ENCODE measurements at regions not wholly inside any gene's neighbourhood (a gene's known extent, or its start where the extent isn't known, plus 50 kb on each side); places are given as distances from the start of the nearest gene placed in this dataset.

DNA sequence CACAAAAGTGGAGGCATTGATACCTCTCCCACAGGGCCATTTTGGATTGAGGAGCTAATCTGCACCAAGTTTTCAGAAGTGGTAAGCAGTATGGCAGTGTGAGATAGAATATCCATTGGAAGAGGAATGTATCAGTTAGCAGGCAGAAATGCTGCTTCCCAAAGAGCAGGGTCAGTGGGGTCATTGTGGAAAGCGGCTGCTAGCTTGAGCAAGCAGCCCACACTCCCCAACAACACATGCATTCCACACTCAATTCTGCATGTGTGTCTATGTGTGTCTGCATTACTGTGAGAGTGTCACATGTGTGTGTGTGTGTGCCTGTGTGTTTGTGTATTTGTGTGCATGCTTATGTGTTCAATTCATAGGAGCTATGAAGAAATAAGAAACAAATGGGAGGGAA is 190.9 kb upstream of the FOXA2 start:
- H3K4me3 ChIP-seq (replicated peaks in 1 of 4; ENCODE audit: control extremely low read depth in 1 of 4, insufficient read depth in 1 of 4, low read depth in 3 of 4, low read length in 4 of 4): no peak overlapping the region
- H2AFZ ChIP-seq (ENCODE audit: low read length): no peak overlapping the region
- TF ChIP-seq, protein P1, sequence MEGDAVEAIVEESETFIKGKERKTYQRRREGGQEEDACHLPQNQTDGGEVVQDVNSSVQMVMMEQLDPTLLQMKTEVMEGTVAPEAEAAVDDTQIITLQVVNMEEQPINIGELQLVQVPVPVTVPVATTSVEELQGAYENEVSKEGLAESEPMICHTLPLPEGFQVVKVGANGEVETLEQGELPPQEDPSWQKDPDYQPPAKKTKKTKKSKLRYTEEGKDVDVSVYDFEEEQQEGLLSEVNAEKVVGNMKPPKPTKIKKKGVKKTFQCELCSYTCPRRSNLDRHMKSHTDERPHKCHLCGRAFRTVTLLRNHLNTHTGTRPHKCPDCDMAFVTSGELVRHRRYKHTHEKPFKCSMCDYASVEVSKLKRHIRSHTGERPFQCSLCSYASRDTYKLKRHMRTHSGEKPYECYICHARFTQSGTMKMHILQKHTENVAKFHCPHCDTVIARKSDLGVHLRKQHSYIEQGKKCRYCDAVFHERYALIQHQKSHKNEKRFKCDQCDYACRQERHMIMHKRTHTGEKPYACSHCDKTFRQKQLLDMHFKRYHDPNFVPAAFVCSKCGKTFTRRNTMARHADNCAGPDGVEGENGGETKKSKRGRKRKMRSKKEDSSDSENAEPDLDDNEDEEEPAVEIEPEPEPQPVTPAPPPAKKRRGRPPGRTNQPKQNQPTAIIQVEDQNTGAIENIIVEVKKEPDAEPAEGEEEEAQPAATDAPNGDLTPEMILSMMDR (conservative IDR thresholded peaks at IDR 0.05 in 1 of 2, IDR thresholded peaks at IDR 0.05 in 1 of 2; ENCODE audit: low read depth in 1 of 2, low read length in 2 of 2): no peak
- H3K4me2 ChIP-seq (ENCODE audit: extremely low read depth, insufficient read depth, low read length): no peak overlapping the region
- H3K36me3 ChIP-seq (ENCODE audit: control insufficient read depth, insufficient read depth, low read length): no peaks in the 10 kb centered on the region
- H3K9me3 ChIP-seq (ENCODE audit: control insufficient read depth, insufficient read depth, low read depth, low read length): no peaks in the 10 kb centered on the region
- no peaks in the 10 kb centered on the region for H3K27me3 ChIP-seq (ENCODE audit: control insufficient read depth, insufficient read depth, low read length)
- no peaks in the 10 kb centered on the region for H4K20me1 ChIP-seq (ENCODE audit: control insufficient read depth, extremely low read depth, insufficient read depth, low read length)
- no peak overlapping the region for H3K9ac ChIP-seq (ENCODE audit: insufficient read depth, low read length)
- no peaks in the 10 kb centered on the region for H3K4me1 ChIP-seq (ENCODE audit: control insufficient read depth, extremely low read depth, insufficient read depth, low read length)
- DNase-seq (ENCODE audit: low read depth in 2 of 2): peak in 1 of 2 donors; percentile 3
- H3K79me2 ChIP-seq (ENCODE audit: control insufficient read depth, insufficient read depth, low read length): no peaks in the 10 kb centered on the region
- H3K27ac ChIP-seq (ENCODE audit: insufficient read depth, low read length): no peak overlapping the region

DNA sequence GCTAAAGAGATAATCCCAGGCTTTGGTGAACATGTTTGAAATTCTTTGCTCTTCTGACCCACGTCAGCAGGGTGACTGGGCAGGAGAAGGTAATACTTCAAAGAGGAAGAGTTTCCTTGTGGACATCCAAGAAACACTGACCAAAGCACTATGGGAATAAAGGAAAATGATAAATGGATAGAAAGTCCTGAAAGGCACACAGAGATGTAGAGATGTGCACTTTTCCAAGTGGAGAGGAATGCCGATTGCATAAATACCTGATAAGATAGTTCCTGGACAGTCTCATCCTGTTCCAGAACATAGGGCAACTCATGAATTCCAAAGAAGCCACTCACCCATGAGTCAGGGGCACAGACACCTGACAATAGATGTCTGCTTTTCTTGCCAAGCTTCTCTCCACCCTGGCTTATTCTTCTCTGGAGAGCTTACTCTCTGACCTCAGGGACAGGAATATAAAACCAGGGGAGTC is 191.3 kb upstream of the FOXA2 start:
- DNase-seq (ENCODE audit: low read depth in 2 of 2): peak; percentile 29 to 53
- Histone ChIP-seq H3K4me1 (ENCODE audit: control insufficient read depth, extremely low read depth, insufficient read depth, low read length) (no peaks in the 10 kb centered on the region), H2AFZ (ENCODE audit: low read length) (no peak overlapping the region), H3K4me2 (ENCODE audit: extremely low read depth, insufficient read depth, low read length) (no peak overlapping the region), H3K9ac (ENCODE audit: insufficient read depth, low read length) (no peak overlapping the region), H4K20me1 (ENCODE audit: control insufficient read depth, extremely low read depth, insufficient read depth, low read length) (no peaks in the 10 kb centered on the region), H3K4me3 (replicated peaks in 1 of 4; ENCODE audit: control extremely low read depth in 1 of 4, insufficient read depth in 1 of 4, low read depth in 3 of 4, low read length in 4 of 4) (no peak overlapping the region), H3K79me2 (ENCODE audit: control insufficient read depth, insufficient read depth, low read length) (no peaks in the 10 kb centered on the region), H3K9me3 (ENCODE audit: control insufficient read depth, insufficient read depth, low read depth, low read length) (no peaks in the 10 kb centered on the region), H3K27me3 (ENCODE audit: control insufficient read depth, insufficient read depth, low read length) (no peaks in the 10 kb centered on the region), H3K36me3 (ENCODE audit: control insufficient read depth, insufficient read depth, low read length) (no peaks in the 10 kb centered on the region), H3K27ac (ENCODE audit: insufficient read depth, low read length) (no peak overlapping the region)
- TF ChIP-seq, protein P1 (conservative IDR thresholded peaks at IDR 0.05 in 1 of 2, IDR thresholded peaks at IDR 0.05 in 1 of 2; ENCODE audit: low read depth in 1 of 2, low read length in 2 of 2): no peak
- no peak for TF ChIP-seq EZH2 (IDR thresholded peaks at IDR 0.05; ENCODE audit: low read length, missing control alignments)

DNA sequence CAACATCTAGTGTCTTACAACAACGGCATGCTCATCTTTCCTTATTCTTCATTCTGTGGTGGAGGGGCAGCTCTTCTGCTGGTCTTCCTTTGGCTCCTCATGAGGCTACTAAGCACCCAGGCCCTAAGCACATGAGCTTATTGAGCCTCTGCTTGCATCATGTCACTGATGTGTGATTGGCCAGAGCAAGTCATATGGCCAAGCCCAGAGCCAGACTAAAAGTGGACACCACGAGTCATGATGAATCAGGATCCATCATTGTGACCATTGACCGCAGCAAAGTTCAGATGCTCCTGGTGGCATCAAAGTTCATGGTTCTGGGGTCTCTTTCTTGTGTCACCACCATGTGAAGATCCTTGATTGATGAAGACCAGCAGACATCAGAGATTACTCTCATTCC is 192.0 kb upstream of the FOXA2 start:
- Histone ChIP-seq H3K4me1 (ENCODE audit: control insufficient read depth, extremely low read depth, insufficient read depth, low read length) (no peaks in the 10 kb centered on the region), H3K36me3 (ENCODE audit: control insufficient read depth, insufficient read depth, low read length) (no peaks in the 10 kb centered on the region), H3K79me2 (ENCODE audit: control insufficient read depth, insufficient read depth, low read length) (no peaks in the 10 kb centered on the region), H3K4me2 (ENCODE audit: extremely low read depth, insufficient read depth, low read length) (no peak overlapping the region), H3K9me3 (ENCODE audit: control insufficient read depth, insufficient read depth, low read depth, low read length) (no peaks in the 10 kb centered on the region), H3K27ac (ENCODE audit: insufficient read depth, low read length) (no peak overlapping the region), H4K20me1 (ENCODE audit: control insufficient read depth, extremely low read depth, insufficient read depth, low read length) (no peaks in the 10 kb centered on the region), H2AFZ (ENCODE audit: low read length) (no peak overlapping the region), H3K9ac (ENCODE audit: insufficient read depth, low read length) (no peak overlapping the region), H3K27me3 (ENCODE audit: control insufficient read depth, insufficient read depth, low read length) (no peaks in the 10 kb centered on the region), H3K4me3 (replicated peaks in 1 of 4; ENCODE audit: control extremely low read depth in 1 of 4, insufficient read depth in 1 of 4, low read depth in 3 of 4, low read length in 4 of 4) (no peak overlapping the region)
- TF ChIP-seq EZH2 (IDR thresholded peaks at IDR 0.05; ENCODE audit: low read length, missing control alignments): no peak
- TF ChIP-seq, protein P1 (conservative IDR thresholded peaks at IDR 0.05 in 1 of 2, IDR thresholded peaks at IDR 0.05 in 1 of 2; ENCODE audit: low read depth in 1 of 2, low read length in 2 of 2): no peak
- DNase-seq (ENCODE audit: low read depth in 2 of 2): no peak
